Activated naive CD8-positive, alpha-beta T cell treated with anti-CD3 and anti-CD28 coated beads for 36 hours (primary cell): ENCODE measurements at regions not wholly inside any gene's neighbourhood (a gene's known extent, or its start where the extent isn't known, plus 50 kb on each side); places are given as distances from the start of the nearest gene placed in this dataset.

Experiments used
- DNase-seq: peaks from one replicate; pipeline ENCODE4 v3.0.0; 2021
- H3K27ac Mint-ChIP-seq: one replicate; pipeline ENCODE4 v1.8.0; 2022; ENCODE audit warnings: mild to moderate bottlenecking, moderate library complexity, mixed read lengths
- H3K27me3 Mint-ChIP-seq: one replicate; pipeline ENCODE4 v1.8.0; 2022; ENCODE audit warnings: mild to moderate bottlenecking, mixed read lengths
- H3K36me3 Mint-ChIP-seq: one replicate; pipeline ENCODE4 v1.8.0; 2021; ENCODE audit warnings: mild to moderate bottlenecking, mixed read lengths
- H3K4me1 Mint-ChIP-seq: one replicate; pipeline ENCODE4 v1.8.0; 2021; ENCODE audit warnings: mixed read lengths
- H3K4me3 Mint-ChIP-seq: one replicate; pipeline ENCODE4 v1.8.0; 2022; ENCODE audit warnings: mild to moderate bottlenecking, moderate library complexity, mixed read lengths
- H3K9me3 Mint-ChIP-seq: one replicate; pipeline ENCODE4 v1.8.0; 2022; ENCODE audit warnings: mixed read lengths

DNA sequence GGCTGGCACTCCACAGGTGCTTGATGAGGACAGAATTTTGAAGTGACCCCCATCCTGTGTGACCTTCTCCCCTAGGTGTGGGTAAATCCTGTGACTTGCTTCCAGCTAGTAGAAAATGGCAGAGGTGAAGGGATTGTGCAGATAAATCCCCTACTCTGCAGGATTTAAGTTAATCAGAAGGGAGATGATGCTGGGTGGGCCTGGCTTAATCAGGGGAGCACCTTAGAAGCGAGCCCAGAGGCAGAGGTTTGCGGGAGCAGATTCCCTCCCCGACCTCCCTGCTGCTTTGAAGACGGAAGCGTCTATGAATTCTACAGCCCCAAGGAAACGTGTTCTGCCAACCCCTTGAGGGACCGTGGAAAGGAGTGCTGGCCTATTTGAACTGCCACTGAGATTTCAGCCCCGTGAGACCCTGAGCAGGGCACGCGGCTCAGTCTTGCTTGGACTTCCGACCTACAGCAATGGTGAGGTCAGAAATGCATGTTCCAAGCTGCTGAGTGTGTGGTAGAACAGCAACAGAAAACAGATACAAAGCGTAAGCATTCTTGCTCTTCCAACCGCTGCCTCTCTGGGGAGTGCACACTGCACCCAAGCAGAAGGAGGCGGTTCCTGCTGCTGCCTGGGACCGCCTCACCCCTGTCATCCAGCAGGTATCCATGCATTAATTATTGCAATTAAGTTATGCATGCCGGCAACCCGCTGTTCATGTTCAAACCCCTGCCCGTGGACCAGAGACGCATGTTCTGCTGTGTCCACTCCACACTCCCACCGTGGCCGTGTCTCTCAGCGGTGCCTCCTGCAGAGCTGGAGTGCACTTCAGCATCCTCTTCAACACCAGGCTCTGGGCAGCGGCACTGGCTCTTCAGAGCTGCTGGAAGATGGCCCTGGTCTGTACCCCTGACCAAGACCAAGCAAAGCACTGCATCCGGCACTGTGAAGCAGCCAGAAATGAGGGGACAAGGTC lies 54.6 kb upstream of the RXRA start:
- peaks cover 14% of the 10 kb centered on the region for H3K27me3 Mint-ChIP-seq
- H3K4me3 Mint-ChIP-seq, result no peak overlapping the region
- no peak overlapping the region for H3K27ac Mint-ChIP-seq

DNA sequence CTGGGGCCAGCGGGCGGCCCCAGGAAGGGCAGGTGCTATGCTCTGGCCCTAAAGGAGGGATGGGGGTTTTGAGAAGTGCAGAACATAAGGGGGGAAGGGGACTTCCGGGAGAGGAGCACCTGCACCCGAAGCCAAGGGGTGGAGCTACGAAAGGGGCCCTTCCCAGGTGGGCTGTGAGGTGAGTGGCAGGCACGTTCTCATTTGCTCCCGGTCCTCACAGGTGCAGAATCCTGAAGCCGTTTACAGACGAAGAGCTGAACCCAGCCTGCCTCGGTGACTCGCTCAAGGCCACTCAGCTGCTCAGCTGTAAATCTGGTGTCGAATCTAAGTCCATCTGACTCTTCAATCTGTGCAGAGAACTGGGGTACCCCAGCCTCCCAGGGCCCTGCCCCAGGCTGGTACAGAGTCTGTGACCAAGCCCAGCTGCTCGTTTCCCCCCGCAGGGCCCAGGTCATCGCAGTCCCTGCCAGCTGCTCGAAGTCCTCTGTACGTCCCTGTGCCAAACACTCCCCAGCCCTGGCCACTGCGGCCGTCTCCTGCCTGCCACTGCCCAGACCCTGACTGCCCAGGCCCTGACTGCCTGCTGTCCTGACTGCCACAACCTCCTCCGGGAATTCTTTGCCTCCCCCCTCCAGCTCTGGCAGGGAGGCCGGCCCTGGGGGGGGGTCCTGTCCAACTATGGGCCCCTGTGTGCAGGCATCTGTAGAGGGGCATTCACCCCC lies 53.8 kb upstream of the RXRA start:
- Mint-ChIP-seq H3K4me3 (no peak overlapping the region), H3K27ac (no peak overlapping the region), H3K27me3 (peaks cover 17% of the 10 kb centered on the region), H3K36me3 (no peaks in the 10 kb centered on the region), H3K9me3 (no peaks in the 10 kb centered on the region), H3K4me1 (peaks cover 6% of the 10 kb centered on the region)
- no peak for DNase-seq

More for the DNA sequence above, 54.6 kb upstream of the RXRA start:
- Mint-ChIP-seq H3K9me3 (no peaks in the 10 kb centered on the region), H3K36me3 (no peaks in the 10 kb centered on the region), H3K4me1 (peaks cover 6% of the 10 kb centered on the region)
- DNase-seq, result no peak

- H3K27me3 Mint-ChIP-seq, result peaks cover 12% of the 10 kb centered on the region
- H3K27ac Mint-ChIP-seq, result no peak overlapping the region
- H3K9me3 Mint-ChIP-seq, result no peaks in the 10 kb centered on the region
- no peaks in the 10 kb centered on the region for H3K36me3 Mint-ChIP-seq
- no peak overlapping the region for H3K4me3 Mint-ChIP-seq
- DNase-seq, result no peak
- H3K4me1 Mint-ChIP-seq, result no peaks in the 10 kb centered on the region
Observed at GRCh38 chr9:134273647-134274046, 52.6 kb upstream of the RXRA start.

- Mint-ChIP-seq H3K27me3 (peaks cover 8% of the 10 kb centered on the region), H3K4me1 (no peaks in the 10 kb centered on the region), H3K9me3 (no peaks in the 10 kb centered on the region), H3K36me3 (no peaks in the 10 kb centered on the region), H3K27ac (no peak overlapping the region), H3K4me3 (no peak overlapping the region)
- DNase-seq, result no peak
Observed at GRCh38 chr9:134275375-134275774, 50.9 kb upstream of the RXRA start.

DNA sequence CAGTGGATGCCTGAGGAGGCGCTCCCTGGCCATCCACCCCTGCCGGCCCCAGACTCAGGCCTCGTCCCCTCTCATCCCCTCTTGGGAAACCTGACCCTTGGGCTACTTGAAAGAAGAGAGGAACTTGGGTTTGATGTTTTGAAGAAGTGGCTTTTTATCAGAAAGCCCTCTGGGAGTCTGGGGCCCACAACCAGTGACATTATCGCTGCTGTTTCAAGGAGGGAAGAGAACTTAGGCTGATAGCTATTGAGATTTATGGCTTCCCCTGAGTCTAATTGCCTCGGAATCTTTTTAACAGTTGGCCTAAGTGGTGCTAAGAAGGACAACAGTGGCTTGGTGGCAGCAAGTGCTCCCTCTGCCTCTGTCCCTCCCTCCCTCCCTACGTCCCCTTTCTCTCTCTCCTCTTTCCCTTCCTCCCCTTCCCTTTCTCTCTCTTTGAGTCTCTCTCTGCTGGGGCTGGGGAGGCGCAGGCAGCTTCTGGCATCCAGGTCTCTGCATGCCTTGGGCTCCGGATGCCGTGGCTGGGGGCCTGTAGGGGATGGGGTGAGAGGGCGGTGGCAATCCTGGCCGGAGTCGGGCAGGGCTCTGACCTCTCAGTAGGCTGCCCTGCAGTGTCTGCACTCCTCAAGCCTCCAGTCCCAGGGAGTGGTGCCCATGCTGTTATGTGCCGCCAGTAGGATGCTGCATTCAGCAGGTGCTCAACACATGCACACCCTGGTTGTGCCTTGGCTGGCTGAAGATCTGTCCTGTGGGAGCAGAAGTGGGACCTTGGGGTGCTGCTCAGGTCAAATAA lies 49.6 kb upstream of the RXRA start:
- no peaks in the 10 kb centered on the region for H3K36me3 Mint-ChIP-seq
- no peak overlapping the region for H3K4me3 Mint-ChIP-seq
- H3K27ac Mint-ChIP-seq, result no peak overlapping the region

More for the DNA sequence above, 49.6 kb upstream of the RXRA start:
- Mint-ChIP-seq H3K27me3 (peaks cover 8% of the 10 kb centered on the region), H3K9me3 (no peaks in the 10 kb centered on the region), H3K4me1 (no peaks in the 10 kb centered on the region)
- no peak for DNase-seq
